Ishikawa (cell line): ENCODE measurements at regions not wholly inside any gene's neighbourhood (a gene's known extent, or its start where the extent isn't known, plus 50 kb on each side); places are given as distances from the start of the nearest gene placed in this dataset.

Source experiments
- CEBPB ChIP-seq: IDR thresholded peaks from 2 replicates; pipeline ENCODE4 v1.6.1; 2012
- CREB1 ChIP-seq: IDR thresholded peaks from 2 replicates; pipeline ENCODE4 v1.6.1; 2012; ENCODE audit warnings: low read depth
- EGR1 ChIP-seq: IDR thresholded peaks from 2 replicates; pipeline ENCODE4 v1.6.1; 2012
- EP300 ChIP-seq: IDR thresholded peaks from 2 replicates; pipeline ENCODE4 v1.6.1; 2012; ENCODE audit warnings: borderline replicate concordance
- FOXM1 ChIP-seq: IDR thresholded peaks from 2 replicates; pipeline ENCODE4 v1.6.1; 2012; ENCODE audit warnings: low read depth, borderline replicate concordance
- NFIC ChIP-seq: IDR thresholded peaks from 2 replicates; pipeline ENCODE4 v1.6.1; 2012
- TAF1 ChIP-seq: IDR thresholded peaks from 2 replicates; pipeline ENCODE4 v1.6.1; 2012; ENCODE audit warnings: low read depth, mild to moderate bottlenecking
- TCF12 ChIP-seq: IDR thresholded peaks from 2 replicates; pipeline ENCODE4 v1.6.1; 2012; ENCODE audit warnings: low read depth
- TEAD4 ChIP-seq: IDR thresholded peaks from 2 replicates; pipeline ENCODE4 v1.6.1; 2012
- YY1 ChIP-seq: IDR thresholded peaks from 2 replicates; pipeline ENCODE4 v1.6.1; 2012; ENCODE audit warnings: low read depth
- ZBTB7A ChIP-seq: IDR thresholded peaks from 2 replicates; pipeline ENCODE4 v1.6.1; 2012; ENCODE audit warnings: low read depth
- TF ChIP-seq, protein P1 (sequence below): IDR thresholded peaks from 2 replicates; pipeline ENCODE4 v1.6.1; 2012
- TF ChIP-seq, protein P2 (sequence below): IDR thresholded peaks from 2 replicates; pipeline ENCODE4 v1.6.1; 2012; ENCODE audit warnings: low read depth, mild to moderate bottlenecking
- TF ChIP-seq, protein P3 (sequence below): IDR thresholded peaks from 2 replicates; pipeline ENCODE4 v1.6.1; 2012

DNA sequence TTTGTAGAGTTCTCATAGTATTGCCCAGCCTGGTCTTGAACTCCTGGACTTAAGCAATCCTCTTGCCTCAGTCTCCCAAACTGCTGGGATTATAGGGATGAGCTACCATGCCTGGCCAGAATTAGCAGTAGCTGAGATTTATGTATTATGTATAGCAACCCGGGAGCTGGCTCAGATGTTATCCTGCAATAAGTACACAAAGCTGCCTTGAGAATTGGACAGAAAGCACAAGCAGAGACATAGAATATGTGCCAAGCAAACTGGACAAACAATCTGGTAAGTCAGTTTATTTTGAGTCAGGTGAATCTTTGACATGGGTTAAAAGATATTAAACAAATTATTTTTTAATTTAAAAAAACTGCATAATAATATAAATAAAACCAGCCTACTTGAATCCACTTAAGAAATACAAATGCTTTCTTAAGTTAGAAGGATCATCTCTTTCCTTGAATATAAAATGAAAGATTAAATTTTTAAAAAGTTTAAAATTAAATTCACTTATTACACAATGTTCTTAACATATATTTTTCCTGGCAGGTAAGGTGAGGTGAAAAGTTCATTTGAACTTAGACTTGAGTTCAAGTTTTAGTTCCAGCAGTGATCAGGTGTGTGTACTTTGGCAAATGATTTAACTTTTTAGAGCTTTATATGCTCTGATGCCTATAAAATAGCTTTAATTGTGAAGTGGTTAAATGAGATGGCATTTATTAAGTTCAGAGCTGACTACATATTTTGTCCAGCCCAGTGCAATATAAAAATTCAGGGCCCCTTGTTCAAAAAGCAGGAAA lies 87.8 kb upstream of the ACSL1 start:
- TF ChIP-seq EP300 (no peak), EGR1 (no peak), TEAD4 (no peak), CREB1 (no peak), TCF12 (no peak), TAF1 (no peak), ZBTB7A (no peak), FOXM1 (no peak), CEBPB (no peak), YY1 (no peak), NFIC (no peak)
- TF ChIP-seq, protein P1, sequence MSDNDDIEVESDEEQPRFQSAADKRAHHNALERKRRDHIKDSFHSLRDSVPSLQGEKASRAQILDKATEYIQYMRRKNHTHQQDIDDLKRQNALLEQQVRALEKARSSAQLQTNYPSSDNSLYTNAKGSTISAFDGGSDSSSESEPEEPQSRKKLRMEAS, result no peak
- TF ChIP-seq, protein P2, sequence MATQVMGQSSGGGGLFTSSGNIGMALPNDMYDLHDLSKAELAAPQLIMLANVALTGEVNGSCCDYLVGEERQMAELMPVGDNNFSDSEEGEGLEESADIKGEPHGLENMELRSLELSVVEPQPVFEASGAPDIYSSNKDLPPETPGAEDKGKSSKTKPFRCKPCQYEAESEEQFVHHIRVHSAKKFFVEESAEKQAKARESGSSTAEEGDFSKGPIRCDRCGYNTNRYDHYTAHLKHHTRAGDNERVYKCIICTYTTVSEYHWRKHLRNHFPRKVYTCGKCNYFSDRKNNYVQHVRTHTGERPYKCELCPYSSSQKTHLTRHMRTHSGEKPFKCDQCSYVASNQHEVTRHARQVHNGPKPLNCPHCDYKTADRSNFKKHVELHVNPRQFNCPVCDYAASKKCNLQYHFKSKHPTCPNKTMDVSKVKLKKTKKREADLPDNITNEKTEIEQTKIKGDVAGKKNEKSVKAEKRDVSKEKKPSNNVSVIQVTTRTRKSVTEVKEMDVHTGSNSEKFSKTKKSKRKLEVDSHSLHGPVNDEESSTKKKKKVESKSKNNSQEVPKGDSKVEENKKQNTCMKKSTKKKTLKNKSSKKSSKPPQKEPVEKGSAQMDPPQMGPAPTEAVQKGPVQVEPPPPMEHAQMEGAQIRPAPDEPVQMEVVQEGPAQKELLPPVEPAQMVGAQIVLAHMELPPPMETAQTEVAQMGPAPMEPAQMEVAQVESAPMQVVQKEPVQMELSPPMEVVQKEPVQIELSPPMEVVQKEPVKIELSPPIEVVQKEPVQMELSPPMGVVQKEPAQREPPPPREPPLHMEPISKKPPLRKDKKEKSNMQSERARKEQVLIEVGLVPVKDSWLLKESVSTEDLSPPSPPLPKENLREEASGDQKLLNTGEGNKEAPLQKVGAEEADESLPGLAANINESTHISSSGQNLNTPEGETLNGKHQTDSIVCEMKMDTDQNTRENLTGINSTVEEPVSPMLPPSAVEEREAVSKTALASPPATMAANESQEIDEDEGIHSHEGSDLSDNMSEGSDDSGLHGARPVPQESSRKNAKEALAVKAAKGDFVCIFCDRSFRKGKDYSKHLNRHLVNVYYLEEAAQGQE, result no peak
- TF ChIP-seq, protein P3, sequence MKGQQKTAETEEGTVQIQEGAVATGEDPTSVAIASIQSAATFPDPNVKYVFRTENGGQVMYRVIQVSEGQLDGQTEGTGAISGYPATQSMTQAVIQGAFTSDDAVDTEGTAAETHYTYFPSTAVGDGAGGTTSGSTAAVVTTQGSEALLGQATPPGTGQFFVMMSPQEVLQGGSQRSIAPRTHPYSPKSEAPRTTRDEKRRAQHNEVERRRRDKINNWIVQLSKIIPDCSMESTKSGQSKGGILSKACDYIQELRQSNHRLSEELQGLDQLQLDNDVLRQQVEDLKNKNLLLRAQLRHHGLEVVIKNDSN, result no peak
